ENCODE measurements at regions not wholly inside any gene's neighbourhood (a gene's known extent, or its start where the extent isn't known, plus 50 kb on each side); places are given as distances from the start of the nearest gene placed in this dataset.

DNA sequence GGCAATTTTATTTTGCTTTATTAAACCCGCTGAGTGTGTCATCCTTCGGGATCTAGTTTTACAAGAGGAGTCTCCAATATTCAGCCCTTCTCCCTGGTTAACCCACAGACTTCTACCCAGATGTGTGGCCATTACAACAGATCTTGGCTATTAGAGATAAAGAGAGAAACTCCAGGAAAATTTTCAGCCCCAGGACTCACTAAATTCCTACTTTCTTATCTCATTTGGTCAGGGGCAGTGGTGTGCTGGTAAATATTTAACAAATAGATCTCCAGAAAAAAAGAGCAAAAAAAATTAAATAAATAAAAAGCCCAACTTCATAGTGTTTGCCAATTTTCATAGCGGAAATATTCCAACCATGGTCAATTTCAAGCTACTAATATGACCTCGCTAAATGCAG is 168.4 kb downstream of the RND3 start:
- TF ChIP-seq ZFX (IDR thresholded peaks at IDR 0.05): no peak
- TF ChIP-seq, protein P1, sequence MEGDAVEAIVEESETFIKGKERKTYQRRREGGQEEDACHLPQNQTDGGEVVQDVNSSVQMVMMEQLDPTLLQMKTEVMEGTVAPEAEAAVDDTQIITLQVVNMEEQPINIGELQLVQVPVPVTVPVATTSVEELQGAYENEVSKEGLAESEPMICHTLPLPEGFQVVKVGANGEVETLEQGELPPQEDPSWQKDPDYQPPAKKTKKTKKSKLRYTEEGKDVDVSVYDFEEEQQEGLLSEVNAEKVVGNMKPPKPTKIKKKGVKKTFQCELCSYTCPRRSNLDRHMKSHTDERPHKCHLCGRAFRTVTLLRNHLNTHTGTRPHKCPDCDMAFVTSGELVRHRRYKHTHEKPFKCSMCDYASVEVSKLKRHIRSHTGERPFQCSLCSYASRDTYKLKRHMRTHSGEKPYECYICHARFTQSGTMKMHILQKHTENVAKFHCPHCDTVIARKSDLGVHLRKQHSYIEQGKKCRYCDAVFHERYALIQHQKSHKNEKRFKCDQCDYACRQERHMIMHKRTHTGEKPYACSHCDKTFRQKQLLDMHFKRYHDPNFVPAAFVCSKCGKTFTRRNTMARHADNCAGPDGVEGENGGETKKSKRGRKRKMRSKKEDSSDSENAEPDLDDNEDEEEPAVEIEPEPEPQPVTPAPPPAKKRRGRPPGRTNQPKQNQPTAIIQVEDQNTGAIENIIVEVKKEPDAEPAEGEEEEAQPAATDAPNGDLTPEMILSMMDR (conservative IDR thresholded peaks at IDR 0.05): no peak
- no peak overlapping the region for H3K27ac ChIP-seq

GRCh38 chr2:150312271-150312670 is 175.2 kb downstream of the RND3 start:
- no peak overlapping the region for H3K27ac ChIP-seq
- TF ChIP-seq, protein P1 (conservative IDR thresholded peaks at IDR 0.05): no peak
- TF ChIP-seq ZFX (IDR thresholded peaks at IDR 0.05): no peak

GRCh38 chr2:150309311-150310080 is 178.0 kb downstream of the RND3 start:
- H3K27ac ChIP-seq: no peak overlapping the region
- no peak for TF ChIP-seq ZFX (IDR thresholded peaks at IDR 0.05)
- TF ChIP-seq, protein P1 (conservative IDR thresholded peaks at IDR 0.05): no peak

- no peak for TF ChIP-seq ZFX (IDR thresholded peaks at IDR 0.05)
- TF ChIP-seq, protein P1 (conservative IDR thresholded peaks at IDR 0.05): no peak
- H3K27ac ChIP-seq: no peak overlapping the region
These were observed 180.2 kb downstream of the RND3 start for GRCh38 chr2:150307258-150307657.

- TF ChIP-seq ZFX (IDR thresholded peaks at IDR 0.05): no peak
- TF ChIP-seq, protein P1 (conservative IDR thresholded peaks at IDR 0.05): no peak
- H3K27ac ChIP-seq: no peak overlapping the region
These were observed 184.2 kb downstream of the RND3 start for GRCh38 chr2:150303281-150303680.

GRCh38 chr2:150298571-150299305 is 188.7 kb downstream of the RND3 start:
- no peak overlapping the region for H3K27ac ChIP-seq
- no peak for TF ChIP-seq ZFX (IDR thresholded peaks at IDR 0.05)
- TF ChIP-seq, protein P1 (conservative IDR thresholded peaks at IDR 0.05): no peak

Measured in C4-2B (cell line).